Lower lobe of right lung (tissue), 2 donors: ENCODE measurements at regions not wholly inside any gene's neighbourhood (a gene's known extent, or its start where the extent isn't known, plus 50 kb on each side); places are given as distances from the start of the nearest gene placed in this dataset.

ENCODE experiments used
- ATAC-seq, 2 donors: fragments of 200-7000 bp; cut with Tn5 transposase; one replicate each; pipeline ENCODE4 v1.9.1; 2020 to 2022; ENCODE audit warnings: mild to moderate bottlenecking in 2 of 2, moderate library complexity in 2 of 2
- DNase-seq: peaks from one replicate; pipeline ENCODE4 v3.0.0-alpha.2; 2020
- H3K27ac ChIP-seq: fragments of 200-600 bp; one replicate; pipeline ENCODE4 v1.8.0; 2022
- H3K27me3 ChIP-seq: fragments of 200-600 bp; one replicate; pipeline ENCODE4 v1.8.0; 2022; ENCODE audit warnings: low read depth
- H3K36me3 ChIP-seq: fragments of 200-600 bp; one replicate; pipeline ENCODE4 v1.8.0; 2022; ENCODE audit warnings: mild to moderate bottlenecking
- H3K4me1 ChIP-seq: fragments of 200-600 bp; one replicate; pipeline ENCODE4 v1.8.0; 2022
- H3K4me3 ChIP-seq: fragments of 200-600 bp; one replicate; pipeline ENCODE4 v1.8.0; 2022; ENCODE audit warnings: mild to moderate bottlenecking
- H3K9me3 ChIP-seq: fragments of 200-600 bp; one replicate; pipeline ENCODE4 v1.8.0; 2022
- intact Hi-C: fragments of 100-400 bp; cut with DNase I; formaldehyde crosslinking; loops from one replicate; pipeline ENCODE4 v1.11.0; 2022
- TF ChIP-seq, protein P1 (sequence below): fragments of 200-600 bp; IDR thresholded peaks from one replicate; pipeline ENCODE4 v1.8.0; 2022; ENCODE audit warnings: antibody characterized with exemption, mild to moderate bottlenecking
- donor health status: DM: no; HTN: yes; CAD: no; lungs with severe emphysema.

DNA sequence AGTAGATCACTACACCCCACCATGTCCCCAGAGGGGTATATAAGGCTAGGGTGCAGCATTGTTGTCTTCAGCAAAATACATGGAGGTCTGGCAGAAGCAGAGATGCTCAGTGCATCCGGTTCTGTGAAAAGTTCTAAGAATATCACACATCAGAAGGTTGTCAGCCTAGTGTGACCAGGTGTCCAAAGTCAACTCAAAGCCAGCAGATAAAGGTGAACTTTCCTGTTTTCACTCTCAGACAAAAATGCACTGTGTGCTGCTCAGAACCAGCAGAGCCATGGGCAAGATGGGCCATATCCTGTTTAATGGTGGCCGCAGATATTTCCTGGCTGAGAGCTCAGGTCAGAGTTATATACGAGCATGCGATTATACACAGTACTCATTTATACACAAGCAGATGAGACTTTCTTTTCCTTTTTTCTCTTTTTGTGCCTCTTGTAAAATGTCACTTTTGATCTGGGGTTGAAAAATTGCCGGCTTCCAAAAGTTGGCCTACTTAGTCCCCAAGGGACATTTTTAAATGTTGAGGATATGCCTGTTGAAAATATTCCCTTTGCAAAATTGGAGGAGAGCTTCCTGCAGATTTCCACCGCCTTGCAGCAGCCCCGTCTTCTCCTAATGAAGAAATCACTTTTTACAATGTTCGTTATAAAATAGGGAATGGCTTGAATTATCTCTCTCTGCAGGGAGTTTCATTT, 425.6 kb upstream of the SALL1 start:
- H3K27me3 ChIP-seq: no peaks in the 10 kb centered on the region
- no peaks in the 10 kb centered on the region for H3K4me1 ChIP-seq
- TF ChIP-seq, protein P1, sequence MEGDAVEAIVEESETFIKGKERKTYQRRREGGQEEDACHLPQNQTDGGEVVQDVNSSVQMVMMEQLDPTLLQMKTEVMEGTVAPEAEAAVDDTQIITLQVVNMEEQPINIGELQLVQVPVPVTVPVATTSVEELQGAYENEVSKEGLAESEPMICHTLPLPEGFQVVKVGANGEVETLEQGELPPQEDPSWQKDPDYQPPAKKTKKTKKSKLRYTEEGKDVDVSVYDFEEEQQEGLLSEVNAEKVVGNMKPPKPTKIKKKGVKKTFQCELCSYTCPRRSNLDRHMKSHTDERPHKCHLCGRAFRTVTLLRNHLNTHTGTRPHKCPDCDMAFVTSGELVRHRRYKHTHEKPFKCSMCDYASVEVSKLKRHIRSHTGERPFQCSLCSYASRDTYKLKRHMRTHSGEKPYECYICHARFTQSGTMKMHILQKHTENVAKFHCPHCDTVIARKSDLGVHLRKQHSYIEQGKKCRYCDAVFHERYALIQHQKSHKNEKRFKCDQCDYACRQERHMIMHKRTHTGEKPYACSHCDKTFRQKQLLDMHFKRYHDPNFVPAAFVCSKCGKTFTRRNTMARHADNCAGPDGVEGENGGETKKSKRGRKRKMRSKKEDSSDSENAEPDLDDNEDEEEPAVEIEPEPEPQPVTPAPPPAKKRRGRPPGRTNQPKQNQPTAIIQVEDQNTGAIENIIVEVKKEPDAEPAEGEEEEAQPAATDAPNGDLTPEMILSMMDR: no peak
- no peaks in the 10 kb centered on the region for H3K36me3 ChIP-seq
- no peak overlapping the region for H3K4me3 ChIP-seq
- intact Hi-C loops: no loop called here
- no peak for ATAC-seq
- no peaks in the 10 kb centered on the region for H3K9me3 ChIP-seq
- no peak for DNase-seq
- H3K27ac ChIP-seq: no peak overlapping the region

DNA sequence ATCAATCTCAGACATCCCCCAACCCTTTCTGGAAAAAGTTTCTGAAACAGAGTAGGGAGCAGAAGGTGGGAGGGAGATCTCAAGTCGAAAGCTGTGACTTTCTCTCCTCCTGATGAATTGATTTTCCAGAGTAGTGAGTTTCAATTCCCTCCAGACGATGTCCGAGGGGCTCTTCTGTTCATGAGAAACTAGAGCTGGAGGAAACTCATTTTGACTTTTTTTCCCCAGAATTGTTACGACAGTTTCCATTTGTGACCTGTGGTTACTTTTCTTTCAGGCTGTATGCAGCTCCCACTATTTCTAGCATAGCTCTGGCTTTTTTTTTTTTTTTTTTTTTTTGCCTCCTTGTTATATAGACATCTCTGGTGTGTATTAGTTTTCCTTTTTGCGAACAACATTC, 422.1 kb upstream of the SALL1 start:
- Histone ChIP-seq H3K9me3 (no peaks in the 10 kb centered on the region), H3K4me3 (no peak overlapping the region), H3K27ac (no peak overlapping the region), H3K4me1 (no peaks in the 10 kb centered on the region), H3K27me3 (no peaks in the 10 kb centered on the region), H3K36me3 (no peaks in the 10 kb centered on the region)
- intact Hi-C loops: no loop called here
- TF ChIP-seq, protein P1: no peak
- no peak for DNase-seq
- ATAC-seq: no peak

- H3K9me3 ChIP-seq: peaks cover 3% of the 10 kb centered on the region
- DNase-seq (no peak), ATAC-seq (peak in 1 of 2 donors; percentile 48)
- no peaks in the 10 kb centered on the region for H3K4me1 ChIP-seq
- H3K27ac ChIP-seq: no peak overlapping the region
- no peaks in the 10 kb centered on the region for H3K36me3 ChIP-seq
- H3K27me3 ChIP-seq: no peaks in the 10 kb centered on the region
- intact Hi-C loops: no loop called here
- TF ChIP-seq, protein P1: no peak
- H3K4me3 ChIP-seq: no peak overlapping the region
Observed at GRCh38 chr16:51569203-51569931, 418.3 kb upstream of the SALL1 start.

DNA sequence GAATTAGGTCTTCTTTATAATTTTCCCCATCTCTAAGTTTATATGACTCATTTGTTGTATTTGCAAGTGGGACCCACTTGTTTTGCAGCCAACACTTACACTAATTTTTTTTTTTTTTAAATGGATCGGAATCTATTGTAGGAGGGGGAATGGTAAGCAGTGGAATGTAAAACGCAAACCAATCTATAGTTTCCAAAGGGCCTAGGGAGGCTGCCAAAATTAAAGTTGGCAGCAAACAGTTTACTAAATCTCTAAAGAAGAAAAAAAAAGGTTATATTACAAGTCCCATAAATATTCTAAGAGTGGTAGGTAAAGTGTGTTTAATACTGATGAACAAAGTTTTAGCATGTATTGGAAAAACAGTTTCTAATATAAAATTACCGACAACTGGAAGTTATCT, 416.8 kb upstream of the SALL1 start:
- peaks cover 3% of the 10 kb centered on the region for H3K9me3 ChIP-seq
- no peak overlapping the region for H3K4me3 ChIP-seq
- no peak for ATAC-seq
- no peaks in the 10 kb centered on the region for H3K36me3 ChIP-seq
- no peak for DNase-seq
- no peaks in the 10 kb centered on the region for H3K4me1 ChIP-seq
- intact Hi-C loops: no loop called here
- no peak overlapping the region for H3K27ac ChIP-seq
- H3K27me3 ChIP-seq: no peaks in the 10 kb centered on the region
- TF ChIP-seq, protein P1: no peak

GRCh38 chr16:51565184-51565583, 414.1 kb upstream of the SALL1 start:
- intact Hi-C loops: no loop called here
- Histone ChIP-seq H3K9me3 (peaks cover 3% of the 10 kb centered on the region), H3K4me1 (no peaks in the 10 kb centered on the region), H3K27ac (no peak overlapping the region), H3K36me3 (no peaks in the 10 kb centered on the region), H3K27me3 (no peaks in the 10 kb centered on the region), H3K4me3 (no peak overlapping the region)
- ATAC-seq (no peak), DNase-seq (no peak)
- TF ChIP-seq, protein P1: no peak
